CD4-positive, CD25-positive, alpha-beta regulatory T cell (primary cell): ENCODE measurements at regions not wholly inside any gene's neighbourhood (a gene's known extent, or its start where the extent isn't known, plus 50 kb on each side); places are given as distances from the start of the nearest gene placed in this dataset.
A peak's percentile ranks its signal among the peaks of the same experiment; 100 is the strongest.

Experiments
- ATAC-seq, 2 donors: fragments of 150-1000 bp; cut with Tn5 transposase; one replicate each; pipeline ENCODE4 v1.10.0; 2021; ENCODE audit warnings: low read depth in 2 of 2, moderate number of reproducible peaks in 2 of 2, moderate library complexity in 1 of 2
- DNase-seq, 3 donors: peaks; one replicate each; pipeline versions ENCODE4 v3.0.0 to v3.0.0-alpha.2; 2012 to 2022; ENCODE audit warnings: mixed read lengths in 1 of 3
- H3K27ac ChIP-seq: one replicate; pipeline ENCODE4 v1.7.0; 2013; ENCODE audit warnings: mild to moderate bottlenecking, low read length; ENCODE audit not compliant: insufficient read depth, poor library complexity, severe bottlenecking
- H3K27me3 ChIP-seq: one replicate; pipeline ENCODE4 v1.7.0; 2013; ENCODE audit warnings: low read length; ENCODE audit not compliant: control insufficient read depth, insufficient read depth
- H3K36me3 ChIP-seq: one replicate; pipeline ENCODE4 v1.7.0; 2013; ENCODE audit warnings: mild to moderate bottlenecking, low read length, moderate library complexity; ENCODE audit not compliant: control insufficient read depth, insufficient read depth
- H3K4me1 ChIP-seq: 2 replicates; pipeline ENCODE4 v1.7.0; 2013; ENCODE audit warnings: mild to moderate bottlenecking, low read length; ENCODE audit not compliant: insufficient read depth, control insufficient read depth, poor library complexity, severe bottlenecking
- H3K4me3 ChIP-seq: one replicate; pipeline ENCODE4 v1.7.0; 2013; ENCODE audit warnings: low read depth, mild to moderate bottlenecking, low read length, moderate library complexity
- H3K9me3 ChIP-seq, 2 experiments: 1 replicate in 1 of 2; 2 replicates in 1 of 2; pipeline ENCODE4 v1.7.0; 2013; ENCODE audit warnings: low read length in 2 of 2, mild to moderate bottlenecking in 1 of 2, moderate library complexity in 1 of 2; ENCODE audit not compliant: control insufficient read depth in 2 of 2
- H3K27ac Mint-ChIP-seq, 3 donors: one replicate each; pipeline ENCODE4 v1.8.0; 2020 to 2022; ENCODE audit warnings: mild to moderate bottlenecking in 3 of 3, mixed read lengths in 3 of 3, moderate library complexity in 2 of 3
- H3K27me3 Mint-ChIP-seq: one replicate; pipeline ENCODE4 v1.8.0; 2022; ENCODE audit warnings: mild to moderate bottlenecking, mixed read lengths
- H3K36me3 Mint-ChIP-seq: one replicate; pipeline ENCODE4 v1.8.0; 2020; ENCODE audit warnings: mixed read lengths
- H3K4me1 Mint-ChIP-seq, 4 donors: one replicate each; pipeline ENCODE4 v1.8.0; 2020 to 2022; ENCODE audit warnings: mixed read lengths in 4 of 4, mild to moderate bottlenecking in 1 of 4
- H3K4me3 Mint-ChIP-seq, 4 donors: one replicate each; pipeline ENCODE4 v1.8.0; 2020 to 2022; ENCODE audit warnings: mild to moderate bottlenecking in 4 of 4, mixed read lengths in 4 of 4, moderate library complexity in 3 of 4
- H3K9me3 Mint-ChIP-seq, 7 donors: one replicate each; pipeline ENCODE4 v1.8.0; 2020 to 2022; ENCODE audit warnings: mixed read lengths in 7 of 7, mild to moderate bottlenecking in 3 of 7, moderate library complexity in 2 of 7

GRCh38 chr18:49667462-49667861 lies 105.6 kb downstream of the LIPG start:
- no peak overlapping the region for H3K27ac Mint-ChIP-seq
- Histone ChIP-seq H3K36me3 (no peaks in the 10 kb centered on the region), H3K9me3 (no peaks in the 10 kb centered on the region), H3K4me3 (no peak overlapping the region), H3K27me3 (peaks cover 2% of the 10 kb centered on the region), H3K27ac (no peak overlapping the region), H3K4me1 (no peaks in the 10 kb centered on the region)
- H3K36me3 Mint-ChIP-seq = no peaks in the 10 kb centered on the region
- peaks cover 33% of the 10 kb centered on the region for H3K27me3 Mint-ChIP-seq
- DNase-seq (no peak), ATAC-seq (no peak)
- peaks cover 0 to 3% (median 0%) of the 10 kb centered on the region in 7 donors for H3K9me3 Mint-ChIP-seq
- H3K4me3 Mint-ChIP-seq = no peak overlapping the region
- peaks cover 0 to 3% (median 0%) of the 10 kb centered on the region in 4 donors for H3K4me1 Mint-ChIP-seq

- Mint-ChIP-seq H3K27me3 (peaks cover 29% of the 10 kb centered on the region), H3K36me3 (no peaks in the 10 kb centered on the region), H3K9me3 (peaks cover 0 to 3% (median 0%) of the 10 kb centered on the region in 7 donors), H3K27ac (no peak overlapping the region), H3K4me3 (no peak overlapping the region), H3K4me1 (peaks cover 0 to 3% (median 0%) of the 10 kb centered on the region in 4 donors)
- peaks cover 1% of the 10 kb centered on the region for H3K27me3 ChIP-seq
- H3K27ac ChIP-seq = no peak overlapping the region
- H3K36me3 ChIP-seq = no peaks in the 10 kb centered on the region
- H3K9me3 ChIP-seq = no peaks in the 10 kb centered on the region
- ATAC-seq (no peak), DNase-seq (no peak)
- no peak overlapping the region for H3K4me3 ChIP-seq
- H3K4me1 ChIP-seq = no peaks in the 10 kb centered on the region
Observed at GRCh38 chr18:49666045-49666775, 104.4 kb downstream of the LIPG start.

- Histone ChIP-seq H3K9me3 (no peaks in the 10 kb centered on the region), H3K4me1 (no peaks in the 10 kb centered on the region), H3K27ac (no peak overlapping the region), H3K27me3 (peaks cover 2% of the 10 kb centered on the region), H3K36me3 (no peaks in the 10 kb centered on the region), H3K4me3 (no peak overlapping the region)
- H3K27me3 Mint-ChIP-seq = peaks cover 25% of the 10 kb centered on the region
- peaks cover 0 to 3% (median 0%) of the 10 kb centered on the region in 4 donors for H3K4me1 Mint-ChIP-seq
- H3K9me3 Mint-ChIP-seq = peaks cover 0 to 3% (median 0%) of the 10 kb centered on the region in 7 donors
- H3K36me3 Mint-ChIP-seq = no peaks in the 10 kb centered on the region
- ATAC-seq (no peak), DNase-seq (no peak)
- no peak overlapping the region for H3K4me3 Mint-ChIP-seq
- H3K27ac Mint-ChIP-seq = peak overlapping the region in 1 of 3 donors; percentile 40
Observed at GRCh38 chr18:49663899-49664890, 102.3 kb downstream of the LIPG start.

GRCh38 chr18:49662506-49662905 lies 100.6 kb downstream of the LIPG start:
- H3K4me3 ChIP-seq = no peak overlapping the region
- H3K27me3 ChIP-seq = peaks cover 2% of the 10 kb centered on the region
- Mint-ChIP-seq H3K4me1 (peaks cover 0 to 3% (median 0%) of the 10 kb centered on the region in 4 donors), H3K36me3 (no peaks in the 10 kb centered on the region), H3K27ac (no peak overlapping the region), H3K9me3 (peaks cover 0 to 3% (median 0%) of the 10 kb centered on the region in 7 donors), H3K4me3 (no peak overlapping the region), H3K27me3 (peaks cover 20% of the 10 kb centered on the region)
- ATAC-seq (no peak), DNase-seq (no peak)
- H3K36me3 ChIP-seq = no peaks in the 10 kb centered on the region
- no peaks in the 10 kb centered on the region for H3K9me3 ChIP-seq
- no peaks in the 10 kb centered on the region for H3K4me1 ChIP-seq
- H3K27ac ChIP-seq = no peak overlapping the region

- H3K9me3 Mint-ChIP-seq = peaks cover 0 to under 1% (median 0%) of the 10 kb centered on the region in 7 donors
- ATAC-seq = no peak
- H3K36me3 Mint-ChIP-seq = no peaks in the 10 kb centered on the region
- H3K9me3 ChIP-seq = no peaks in the 10 kb centered on the region
- no peak overlapping the region for H3K27ac Mint-ChIP-seq
- peaks cover 2% of the 10 kb centered on the region for H3K27me3 ChIP-seq
- H3K27me3 Mint-ChIP-seq = peaks cover 10% of the 10 kb centered on the region
- H3K4me1 Mint-ChIP-seq = no peaks in the 10 kb centered on the region
- H3K36me3 ChIP-seq = no peaks in the 10 kb centered on the region
- no peak overlapping the region for H3K4me3 ChIP-seq
- DNase-seq = no peak
- H3K4me3 Mint-ChIP-seq = no peak overlapping the region
- no peaks in the 10 kb centered on the region for H3K4me1 ChIP-seq
- H3K27ac ChIP-seq = no peak overlapping the region
Observed at GRCh38 chr18:49658823-49659404, 97.1 kb downstream of the LIPG start.

GRCh38 chr18:49656073-49656692 lies 94.3 kb downstream of the LIPG start:
- Histone ChIP-seq H3K27ac (no peak overlapping the region), H3K4me1 (no peaks in the 10 kb centered on the region), H3K27me3 (peaks cover 2% of the 10 kb centered on the region), H3K4me3 (no peak overlapping the region), H3K9me3 (no peaks in the 10 kb centered on the region), H3K36me3 (no peaks in the 10 kb centered on the region)
- DNase-seq (no peak), ATAC-seq (no peak)
- Mint-ChIP-seq H3K9me3 (no peaks in the 10 kb centered on the region), H3K4me3 (no peak overlapping the region), H3K36me3 (no peaks in the 10 kb centered on the region), H3K27ac (no peak overlapping the region), H3K4me1 (peaks cover 0 to 3% (median 1%) of the 10 kb centered on the region in 4 donors), H3K27me3 (peaks cover 19% of the 10 kb centered on the region)
